Uterus (tissue), 2 donors: ENCODE measurements at regions not wholly inside any gene's neighbourhood (a gene's known extent, or its start where the extent isn't known, plus 50 kb on each side); places are given as distances from the start of the nearest gene placed in this dataset.
"Not testable (repeated sequence)": the region's sequence is repeated elsewhere in the genome, so short reads cannot be mapped to it uniquely, and the experiment has no call there.

Source experiments
- POLR2A ChIP-seq, 2 donors: fragments of 450-650 bp; IDR thresholded peaks; one replicate each; pipeline ENCODE4 v1.6.1; 2016; ENCODE audit warnings: antibody characterized with exemption in 2 of 2, mild to moderate bottlenecking in 1 of 2, moderate library complexity in 1 of 2
- TF ChIP-seq, protein P1 (sequence below), 4 experiments: fragments of 200-600 bp in 2 of 4; fragments of 450-650 bp in 2 of 4; sonication (generic) in 2 of 4; IDR thresholded peaks; one replicate each; pipeline ENCODE4 v1.5.1; 2016 to 2019; ENCODE audit warnings: antibody characterized with exemption in 4 of 4, mild to moderate bottlenecking in 2 of 4, moderate library complexity in 1 of 4

DNA sequence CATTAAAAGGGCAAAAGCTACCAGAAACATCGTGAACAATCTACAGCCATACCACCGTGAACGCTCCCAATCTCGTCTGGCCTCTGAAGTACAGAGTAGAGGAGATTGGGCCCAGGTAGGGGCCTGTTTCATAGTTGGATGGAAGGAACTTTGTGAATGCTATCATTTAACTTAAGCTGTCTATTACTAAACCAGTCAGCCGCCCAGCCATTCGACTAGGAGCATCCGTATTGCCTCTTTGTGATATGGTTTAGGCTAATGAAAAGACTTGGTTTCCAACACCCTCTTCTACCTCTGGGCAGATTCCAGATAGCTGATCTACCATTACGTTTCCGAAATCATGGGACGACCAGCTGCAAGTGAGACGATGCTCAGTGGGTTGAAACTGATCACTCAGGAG lies 54.0 kb upstream of the TBL1X start:
- not testable (repeated sequence) for TF ChIP-seq POLR2A (IDR thresholded peaks at IDR 0.05)
- TF ChIP-seq, protein P1, sequence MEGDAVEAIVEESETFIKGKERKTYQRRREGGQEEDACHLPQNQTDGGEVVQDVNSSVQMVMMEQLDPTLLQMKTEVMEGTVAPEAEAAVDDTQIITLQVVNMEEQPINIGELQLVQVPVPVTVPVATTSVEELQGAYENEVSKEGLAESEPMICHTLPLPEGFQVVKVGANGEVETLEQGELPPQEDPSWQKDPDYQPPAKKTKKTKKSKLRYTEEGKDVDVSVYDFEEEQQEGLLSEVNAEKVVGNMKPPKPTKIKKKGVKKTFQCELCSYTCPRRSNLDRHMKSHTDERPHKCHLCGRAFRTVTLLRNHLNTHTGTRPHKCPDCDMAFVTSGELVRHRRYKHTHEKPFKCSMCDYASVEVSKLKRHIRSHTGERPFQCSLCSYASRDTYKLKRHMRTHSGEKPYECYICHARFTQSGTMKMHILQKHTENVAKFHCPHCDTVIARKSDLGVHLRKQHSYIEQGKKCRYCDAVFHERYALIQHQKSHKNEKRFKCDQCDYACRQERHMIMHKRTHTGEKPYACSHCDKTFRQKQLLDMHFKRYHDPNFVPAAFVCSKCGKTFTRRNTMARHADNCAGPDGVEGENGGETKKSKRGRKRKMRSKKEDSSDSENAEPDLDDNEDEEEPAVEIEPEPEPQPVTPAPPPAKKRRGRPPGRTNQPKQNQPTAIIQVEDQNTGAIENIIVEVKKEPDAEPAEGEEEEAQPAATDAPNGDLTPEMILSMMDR (IDR thresholded peaks at IDR 0.05) = not testable (repeated sequence)
